ENCODE measurements at regions not wholly inside any gene's neighbourhood (a gene's known extent, or its start where the extent isn't known, plus 50 kb on each side); places are given as distances from the start of the nearest gene placed in this dataset.

DNA sequence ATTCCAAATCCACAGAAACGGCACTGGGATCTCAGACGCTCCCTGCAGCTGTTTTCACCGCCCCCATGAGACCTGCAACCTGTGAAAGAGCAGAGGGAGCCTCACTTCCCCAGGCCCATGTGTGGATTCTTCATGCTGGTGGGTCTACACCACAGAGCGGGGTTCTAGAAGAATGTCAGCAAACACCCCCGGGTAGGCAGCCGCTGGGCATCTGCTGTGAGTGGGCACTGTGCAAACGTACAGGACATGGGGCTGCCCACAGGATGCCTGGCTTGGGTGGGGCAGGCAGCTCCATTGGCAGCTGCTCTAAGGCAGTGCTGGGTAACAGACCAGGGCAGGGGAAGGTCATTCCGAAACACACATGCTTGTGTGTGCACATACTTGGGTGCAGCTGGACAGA, 174.9 kb downstream of the RBFOX3 start:
- TF ChIP-seq, protein P1, sequence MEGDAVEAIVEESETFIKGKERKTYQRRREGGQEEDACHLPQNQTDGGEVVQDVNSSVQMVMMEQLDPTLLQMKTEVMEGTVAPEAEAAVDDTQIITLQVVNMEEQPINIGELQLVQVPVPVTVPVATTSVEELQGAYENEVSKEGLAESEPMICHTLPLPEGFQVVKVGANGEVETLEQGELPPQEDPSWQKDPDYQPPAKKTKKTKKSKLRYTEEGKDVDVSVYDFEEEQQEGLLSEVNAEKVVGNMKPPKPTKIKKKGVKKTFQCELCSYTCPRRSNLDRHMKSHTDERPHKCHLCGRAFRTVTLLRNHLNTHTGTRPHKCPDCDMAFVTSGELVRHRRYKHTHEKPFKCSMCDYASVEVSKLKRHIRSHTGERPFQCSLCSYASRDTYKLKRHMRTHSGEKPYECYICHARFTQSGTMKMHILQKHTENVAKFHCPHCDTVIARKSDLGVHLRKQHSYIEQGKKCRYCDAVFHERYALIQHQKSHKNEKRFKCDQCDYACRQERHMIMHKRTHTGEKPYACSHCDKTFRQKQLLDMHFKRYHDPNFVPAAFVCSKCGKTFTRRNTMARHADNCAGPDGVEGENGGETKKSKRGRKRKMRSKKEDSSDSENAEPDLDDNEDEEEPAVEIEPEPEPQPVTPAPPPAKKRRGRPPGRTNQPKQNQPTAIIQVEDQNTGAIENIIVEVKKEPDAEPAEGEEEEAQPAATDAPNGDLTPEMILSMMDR (conservative IDR thresholded peaks at IDR 0.05; ENCODE audit: low read depth, low read length) = no peak
- DNase-seq (ENCODE audit: low read depth) = no peak
- no peak overlapping the region for H3K4me3 ChIP-seq (ENCODE audit: low read length)

DNA sequence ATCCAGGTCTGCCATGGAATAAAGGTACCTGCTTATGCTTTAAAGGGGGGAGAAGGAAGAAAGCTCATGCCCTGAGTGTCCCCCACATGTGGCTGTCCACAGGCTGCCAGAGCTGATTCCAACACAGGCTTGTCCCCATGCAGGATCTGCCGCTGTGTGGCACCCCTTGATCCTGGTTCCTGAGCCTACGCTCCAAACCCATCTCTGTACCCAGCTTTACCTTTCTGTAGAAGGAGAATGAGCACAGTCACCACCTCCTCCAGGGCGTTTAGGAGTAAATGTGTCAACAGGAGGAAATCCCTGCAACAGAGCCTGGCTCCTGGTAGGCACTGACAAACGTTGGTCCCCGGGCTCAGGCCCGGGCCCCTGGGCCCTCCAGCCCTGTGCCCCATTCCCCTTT, 175.6 kb downstream of the RBFOX3 start:
- no peak for DNase-seq (ENCODE audit: low read depth)
- TF ChIP-seq, protein P1 (conservative IDR thresholded peaks at IDR 0.05; ENCODE audit: low read depth, low read length) = no peak

DNA sequence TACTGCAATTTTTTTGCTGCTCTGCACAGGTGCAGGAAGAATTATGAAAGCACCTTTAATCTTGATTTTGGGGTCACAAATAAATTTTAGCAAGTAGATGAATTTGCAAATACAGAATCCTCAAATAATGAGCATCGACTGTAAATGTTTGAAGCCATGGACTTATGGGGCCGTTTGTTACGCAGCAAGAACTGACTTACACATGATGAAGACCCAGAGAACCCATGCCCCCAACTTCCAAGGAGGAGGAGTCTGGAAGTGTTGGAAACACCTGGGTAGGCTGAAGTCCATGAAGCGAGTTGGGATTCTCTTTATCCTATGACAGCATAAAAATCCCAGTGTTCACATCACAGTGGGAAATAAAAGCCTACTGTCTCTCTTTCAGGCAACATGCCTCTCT, 176.6 kb downstream of the RBFOX3 start:
- no peak overlapping the region for H3K4me3 ChIP-seq (ENCODE audit: low read length)
- no peak for DNase-seq (ENCODE audit: low read depth)
- TF ChIP-seq, protein P1 (conservative IDR thresholded peaks at IDR 0.05; ENCODE audit: low read depth, low read length) = no peak

More for the DNA sequence above, 175.6 kb downstream of the RBFOX3 start:
- no peak overlapping the region for H3K4me3 ChIP-seq (ENCODE audit: low read length)

DNA sequence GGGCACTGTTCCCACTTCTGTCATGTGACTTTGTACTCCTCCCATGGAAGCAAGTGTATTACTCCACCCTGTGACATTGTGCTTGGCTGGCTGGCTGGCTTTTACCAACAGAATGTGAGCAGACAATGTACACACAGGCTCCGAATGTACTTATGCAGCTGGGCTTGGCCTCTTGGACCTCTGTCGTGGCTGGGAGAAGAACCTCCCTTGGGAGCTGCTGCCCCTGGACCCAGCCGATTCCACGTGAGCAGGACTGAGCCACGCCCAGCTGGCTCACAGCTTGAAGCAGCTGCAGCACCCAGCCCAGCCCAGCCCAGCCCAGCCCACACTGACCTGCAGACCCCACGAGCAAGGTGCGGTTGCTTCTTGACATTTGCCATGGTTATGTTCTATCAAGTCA, 177.5 kb downstream of the RBFOX3 start:
- TF ChIP-seq, protein P1 (conservative IDR thresholded peaks at IDR 0.05; ENCODE audit: low read depth, low read length) = no peak
- H3K4me3 ChIP-seq (ENCODE audit: low read length) = no peak overlapping the region
- no peak for DNase-seq (ENCODE audit: low read depth)

DNA sequence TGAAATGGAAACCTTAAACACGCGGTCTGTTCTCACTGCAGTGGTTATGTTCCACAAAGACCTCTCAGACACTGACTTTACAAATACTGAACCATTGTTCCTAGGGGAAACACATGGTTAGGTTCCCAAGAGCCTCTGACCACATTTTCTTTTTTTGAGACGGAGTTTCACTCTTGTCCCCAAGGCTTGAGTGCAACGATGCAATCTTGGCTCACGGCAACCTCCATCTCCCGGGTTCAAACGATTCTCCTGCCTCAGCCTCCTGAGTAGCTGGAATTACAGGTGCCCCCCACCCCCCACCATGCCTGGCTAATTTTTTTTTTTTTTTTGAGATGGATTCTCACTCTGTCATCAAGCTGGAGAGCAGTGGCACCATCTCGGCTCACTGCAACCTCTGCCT, 179.7 kb downstream of the RBFOX3 start:
- no peak for DNase-seq (ENCODE audit: low read depth)
- no peak overlapping the region for H3K4me3 ChIP-seq (ENCODE audit: low read length)
- TF ChIP-seq, protein P1 (conservative IDR thresholded peaks at IDR 0.05; ENCODE audit: low read depth, low read length) = no peak

DNA sequence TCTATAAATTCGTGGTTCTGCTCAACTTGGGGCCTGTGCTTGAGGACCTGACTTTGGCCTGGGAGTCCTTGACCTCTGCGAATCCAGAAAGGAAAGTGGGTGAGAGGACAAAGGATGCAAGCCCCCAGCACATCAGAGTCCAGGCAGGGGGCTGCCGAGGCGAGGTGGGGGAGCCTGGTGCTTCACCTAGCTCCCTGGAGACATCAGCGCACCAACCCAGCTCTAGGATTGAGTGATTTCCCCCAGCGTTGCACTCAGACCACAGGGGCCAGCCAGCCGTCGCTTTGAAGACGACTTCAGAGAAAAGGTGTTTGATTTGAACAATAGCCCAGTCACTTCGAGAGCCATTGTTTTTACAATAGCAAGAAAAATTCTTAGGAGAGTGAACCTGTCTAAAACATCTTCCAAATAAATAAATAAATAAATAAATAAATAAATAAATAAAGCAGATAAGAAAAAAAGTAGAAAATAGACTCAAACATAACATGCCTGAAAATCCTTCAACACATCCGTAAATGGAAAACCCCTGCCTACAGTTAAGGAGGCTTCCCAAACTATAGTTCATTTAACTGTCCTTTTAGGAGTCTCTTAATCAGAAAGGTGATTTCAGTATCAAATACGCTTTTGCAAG, 180.9 kb downstream of the RBFOX3 start:
- no peak for DNase-seq (ENCODE audit: low read depth)
- H3K4me3 ChIP-seq (ENCODE audit: low read length) = no peak overlapping the region
- TF ChIP-seq, protein P1 (conservative IDR thresholded peaks at IDR 0.05; ENCODE audit: low read depth, low read length) = no peak

DNA sequence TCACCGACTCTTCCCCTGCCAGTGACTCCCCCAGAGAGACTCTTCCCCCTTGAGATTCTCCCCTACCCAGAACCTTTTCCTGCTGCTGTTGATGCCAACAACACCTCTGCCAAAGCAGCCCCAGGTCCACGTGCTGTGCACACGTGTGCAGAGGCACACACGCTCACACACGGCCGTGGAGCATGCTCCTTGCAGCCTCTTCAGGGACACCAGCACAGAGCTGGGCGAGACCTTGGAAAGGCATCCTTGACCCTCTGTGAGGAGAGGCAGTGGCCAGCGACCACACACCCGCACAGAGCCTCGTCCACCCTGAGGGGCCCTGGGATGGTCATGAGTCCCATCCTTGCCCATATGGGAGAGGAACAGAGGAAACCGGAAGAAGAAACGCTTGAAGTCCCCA, 181.9 kb downstream of the RBFOX3 start:
- TF ChIP-seq, protein P1 (conservative IDR thresholded peaks at IDR 0.05; ENCODE audit: low read depth, low read length) = no peak
- no peak overlapping the region for H3K4me3 ChIP-seq (ENCODE audit: low read length)
- DNase-seq (ENCODE audit: low read depth) = no peak

Data from retinal pigment epithelial cell (primary cell).